HFF-Myc (cell line): ENCODE measurements at regions not wholly inside any gene's neighbourhood (a gene's known extent, or its start where the extent isn't known, plus 50 kb on each side); places are given as distances from the start of the nearest gene placed in this dataset.

Experiments used
- DNase-seq: peaks from one replicate; pipeline ENCODE4 v3.0.0-alpha.2; 2011; ENCODE audit warnings: low read depth; ENCODE audit errors: extremely low read depth
- H3K4me3 ChIP-seq: replicated peaks from 2 replicates; pipeline ENCODE4 v1.5.1; 2011; ENCODE audit warnings: low read depth, mild to moderate bottlenecking, control low read depth, low read length
- CTCF ChIP-seq: IDR thresholded peaks from 2 replicates; pipeline ENCODE4 v1.5.1; 2012; ENCODE audit warnings: mild to moderate bottlenecking, low read depth, low read length, control low read depth; ENCODE audit errors: missing control alignments

DNA sequence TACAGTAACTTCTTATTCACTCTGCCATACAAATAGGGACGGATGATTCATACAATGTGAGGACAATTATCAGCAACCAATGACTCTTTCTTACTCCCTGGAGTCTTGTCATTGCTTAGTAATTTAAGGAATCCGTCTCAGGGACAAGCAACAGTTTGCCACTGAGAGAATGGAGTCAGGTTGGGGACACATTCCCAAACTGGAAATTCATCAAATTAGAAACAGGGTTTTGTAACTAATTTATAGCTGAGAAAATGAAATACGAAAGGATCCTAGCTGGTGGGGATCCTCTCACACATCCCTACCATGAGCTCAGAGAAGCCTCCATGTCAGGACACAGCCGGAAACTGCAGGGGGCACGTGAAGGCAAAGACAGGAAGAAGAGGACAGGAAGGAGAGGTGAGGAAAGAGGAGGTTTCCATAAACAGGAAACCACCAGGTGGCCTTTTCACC, 50.4 kb upstream of the KDR start:
- no peak for TF ChIP-seq CTCF
- no peak overlapping the region for H3K4me3 ChIP-seq
- DNase-seq: no peak

- no peak overlapping the region for H3K4me3 ChIP-seq
Observed at GRCh38 chr4:55176497-55176896, 51.1 kb upstream of the KDR start.

DNA sequence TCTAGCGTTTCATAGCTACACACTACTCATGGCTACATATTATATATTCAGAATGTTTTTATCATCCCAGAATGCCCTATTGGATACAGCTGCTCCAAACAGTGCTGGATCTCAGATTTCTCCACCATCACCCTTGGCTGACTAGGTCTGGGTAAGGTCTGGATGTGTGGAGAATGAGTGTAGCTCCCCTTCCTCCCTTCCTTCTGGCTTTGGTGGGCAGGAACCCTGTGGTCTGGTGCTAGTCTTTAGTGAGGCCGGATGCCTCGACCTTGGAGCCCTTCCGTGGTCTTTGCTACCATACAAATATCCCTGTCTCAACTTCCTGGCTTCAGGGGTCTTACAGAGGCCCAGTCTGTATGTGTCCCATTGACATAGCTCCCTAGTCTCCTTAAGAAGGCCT, 52.1 kb upstream of the KDR start:
- no peak for TF ChIP-seq CTCF

More at GRCh38 chr4:55176497-55176896, 51.1 kb upstream of the KDR start:
- no peak for DNase-seq
- TF ChIP-seq CTCF: no peak

DNA sequence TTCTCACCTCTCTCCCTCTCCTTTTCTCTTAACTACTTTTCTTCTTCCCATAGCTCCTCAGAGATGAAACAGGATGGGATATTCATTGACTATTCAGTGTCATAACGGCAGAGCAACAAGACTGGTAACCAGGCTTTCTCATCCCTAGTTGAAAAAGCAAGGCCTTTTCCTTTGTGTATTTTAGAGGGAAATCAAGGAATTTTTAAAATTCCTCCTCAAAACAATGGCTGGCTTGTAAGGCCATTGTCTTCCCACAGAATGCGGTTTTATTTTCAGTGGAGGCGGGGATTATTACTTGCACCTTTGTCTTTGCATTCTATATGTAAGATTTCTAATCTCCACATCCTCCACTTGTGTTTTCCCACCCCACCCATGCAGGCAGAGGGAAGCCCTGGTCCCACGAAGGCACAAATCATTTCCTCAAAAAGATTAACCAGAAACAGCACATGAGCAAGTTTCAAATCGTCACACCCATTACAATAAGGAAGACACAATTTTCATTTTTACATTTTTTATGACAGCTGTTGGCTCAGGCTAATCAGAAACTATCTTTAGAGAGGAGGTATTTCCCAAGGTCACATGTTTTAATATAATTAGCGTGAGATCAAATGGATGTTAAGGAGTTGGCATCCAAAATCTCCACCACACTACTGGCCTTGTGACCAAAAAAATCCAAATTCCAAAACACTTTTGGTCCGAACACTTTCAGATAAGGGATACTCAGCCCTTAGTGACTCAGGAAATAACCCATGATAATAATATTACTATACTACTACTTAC, 53.0 kb upstream of the KDR start:
- H3K4me3 ChIP-seq: no peak overlapping the region
- DNase-seq: no peak

More for the DNA sequence above, 52.1 kb upstream of the KDR start:
- no peak for DNase-seq
- no peak overlapping the region for H3K4me3 ChIP-seq

DNA sequence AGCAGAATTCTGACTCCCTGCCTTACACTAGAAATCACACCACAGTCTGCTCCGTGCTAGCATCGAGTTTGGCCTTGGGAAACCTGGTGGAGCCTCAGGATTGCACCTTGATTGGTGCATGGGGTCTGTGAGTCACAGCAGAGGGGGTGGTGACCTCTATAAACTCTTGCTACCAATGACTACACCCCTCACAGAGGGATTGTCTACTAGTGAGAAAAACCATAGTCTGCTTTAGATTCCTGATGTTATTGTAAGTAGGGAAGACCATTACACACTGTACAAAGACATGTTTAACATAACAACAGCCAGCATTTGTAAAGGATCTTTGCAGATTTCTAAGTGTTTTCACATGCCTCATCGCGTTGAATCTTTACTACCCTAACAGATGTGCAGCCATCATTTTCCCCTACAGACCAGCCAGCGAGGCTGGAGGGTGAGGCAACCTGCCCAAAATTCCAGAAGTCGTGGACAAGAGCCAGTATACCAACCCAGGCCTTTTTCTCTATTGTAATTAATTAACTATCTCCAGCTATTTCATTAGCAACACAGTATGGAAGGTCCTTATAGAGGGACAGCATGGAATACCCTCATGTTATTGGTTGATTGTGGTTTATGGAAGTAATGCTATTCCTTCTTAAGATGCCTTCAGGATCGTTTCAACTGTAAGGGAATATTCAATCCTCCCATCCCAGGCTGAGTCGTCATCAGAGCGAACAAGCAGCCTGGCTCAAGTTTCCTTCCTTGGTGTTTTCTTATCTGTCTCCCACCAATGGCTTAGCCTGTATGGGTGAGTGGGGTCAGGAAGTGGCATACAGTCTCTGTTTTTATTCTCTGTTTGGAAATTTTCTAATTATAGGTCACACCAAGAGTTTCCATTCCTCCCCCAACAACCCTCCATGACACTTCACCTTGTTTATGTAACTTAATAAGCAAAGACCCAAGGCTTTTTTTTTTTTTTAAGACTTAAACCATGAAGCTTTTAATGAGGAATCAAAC, 55.9 kb upstream of the KDR start:
- TF ChIP-seq CTCF: no peak
- no peak for DNase-seq
- no peak overlapping the region for H3K4me3 ChIP-seq

More for the DNA sequence above, 53.0 kb upstream of the KDR start:
- TF ChIP-seq CTCF: no peak

GRCh38 chr4:55183926-55184599, 58.7 kb upstream of the KDR start:
- no peak for TF ChIP-seq CTCF
- peak; percentile 75 for DNase-seq
- no peak overlapping the region for H3K4me3 ChIP-seq
